ENCODE measurements at regions not wholly inside any gene's neighbourhood (a gene's known extent, or its start where the extent isn't known, plus 50 kb on each side); places are given as distances from the start of the nearest gene placed in this dataset. TPM values are rescaled to one million over a fixed set of nuclear protein-coding genes. Genes with fewer than 3 reads are reported as not detected.

GRCh38 chr18:55642191-55642590, 54.2 kb upstream of the TCF4 start:
- 46 to 48% methylated on average over 2 of the region's 2 CpGs for WGBS, 2 donors
- H3K27ac ChIP-seq: no peak overlapping the region
- TF ChIP-seq CTCF (IDR thresholded peaks at IDR 0.05) (no peak), POLR2A (IDR thresholded peaks at IDR 0.05) (no peak)
- no peak overlapping the region for H3K4me3 ChIP-seq (replicated peaks in 1 of 3)
- no peaks in the 10 kb centered on the region for H3K4me1 ChIP-seq
- H3K27me3 ChIP-seq: no peaks in the 10 kb centered on the region
- intact Hi-C loops (cut with DNase I): no loop called here
- no peak for DNase-seq
- H3K36me3 ChIP-seq: no peaks in the 10 kb centered on the region
- H3K9me3 ChIP-seq: no peaks in the 10 kb centered on the region

GRCh38 chr18:55641486-55641885, 53.5 kb upstream of the TCF4 start:
- H3K27me3 ChIP-seq: no peaks in the 10 kb centered on the region

More at GRCh38 chr18:55641486-55641885, 53.5 kb upstream of the TCF4 start:
- TF ChIP-seq POLR2A (IDR thresholded peaks at IDR 0.05) (no peak), CTCF (IDR thresholded peaks at IDR 0.05) (no peak)
- intact Hi-C loops (cut with DNase I): no loop called here
- Histone ChIP-seq H3K9me3 (no peaks in the 10 kb centered on the region), H3K27ac (no peak overlapping the region), H3K4me3 (replicated peaks in 1 of 3) (no peak overlapping the region), H3K4me1 (no peaks in the 10 kb centered on the region), H3K36me3 (no peaks in the 10 kb centered on the region)
- DNase-seq: no peak
- WGBS, 2 donors: 88 to 91% methylated on average over 4 of the region's 4 CpGs

Small RNA genes in the stretch of these regions (small RNA-seq; reads per million reads assigned to genes)
- not detected for gene RF00045
